Lower lobe of right lung (tissue), 2 donors: ENCODE measurements at regions not wholly inside any gene's neighbourhood (a gene's known extent, or its start where the extent isn't known, plus 50 kb on each side); places are given as distances from the start of the nearest gene placed in this dataset.
"Not testable (repeated sequence)": the region's sequence is repeated elsewhere in the genome, so short reads cannot be mapped to it uniquely, and the experiment has no call there.

ENCODE experiments used
- ATAC-seq, 2 donors: fragments of 200-7000 bp; cut with Tn5 transposase; one replicate each; pipeline ENCODE4 v1.9.1; 2020 to 2022; ENCODE audit warnings: mild to moderate bottlenecking in 2 of 2, moderate library complexity in 2 of 2
- DNase-seq: peaks from one replicate; pipeline ENCODE4 v3.0.0-alpha.2; 2020
- H3K27ac ChIP-seq: fragments of 200-600 bp; one replicate; pipeline ENCODE4 v1.8.0; 2022
- H3K27me3 ChIP-seq: fragments of 200-600 bp; one replicate; pipeline ENCODE4 v1.8.0; 2022; ENCODE audit warnings: low read depth
- H3K36me3 ChIP-seq: fragments of 200-600 bp; one replicate; pipeline ENCODE4 v1.8.0; 2022; ENCODE audit warnings: mild to moderate bottlenecking
- H3K4me1 ChIP-seq: fragments of 200-600 bp; one replicate; pipeline ENCODE4 v1.8.0; 2022
- H3K4me3 ChIP-seq: fragments of 200-600 bp; one replicate; pipeline ENCODE4 v1.8.0; 2022; ENCODE audit warnings: mild to moderate bottlenecking
- H3K9me3 ChIP-seq: fragments of 200-600 bp; one replicate; pipeline ENCODE4 v1.8.0; 2022
- CTCF ChIP-seq: fragments of 200-600 bp; IDR thresholded peaks from one replicate; pipeline ENCODE4 v1.8.0; 2022; ENCODE audit warnings: antibody characterized with exemption, mild to moderate bottlenecking
- intact Hi-C: fragments of 100-400 bp; cut with DNase I; formaldehyde crosslinking; loops from one replicate; pipeline ENCODE4 v1.11.0; 2022
- donor health status: DM: no; HTN: yes; CAD: no; lungs with severe emphysema.

GRCh38 chrX:2640436-2641150 lies 50.5 kb upstream of the CD99 start:
- ATAC-seq (no peak), DNase-seq (no peak)
- no peak overlapping the region for H3K27ac ChIP-seq
- peaks cover 23% of the 10 kb centered on the region for H3K36me3 ChIP-seq
- no peaks in the 10 kb centered on the region for H3K4me1 ChIP-seq
- no peaks in the 10 kb centered on the region for H3K9me3 ChIP-seq
- no peaks in the 10 kb centered on the region for H3K27me3 ChIP-seq
- intact Hi-C loops: no loop called here
- TF ChIP-seq CTCF: no peak
- no peak overlapping the region for H3K4me3 ChIP-seq

GRCh38 chrX:2638279-2638678 lies 52.8 kb upstream of the CD99 start:
- Histone ChIP-seq H3K27me3 (no peaks in the 10 kb centered on the region), H3K4me1 (no peaks in the 10 kb centered on the region), H3K27ac (no peak overlapping the region), H3K36me3 (peaks cover 23% of the 10 kb centered on the region), H3K4me3 (no peak overlapping the region), H3K9me3 (no peaks in the 10 kb centered on the region)
- no peak for TF ChIP-seq CTCF
- ATAC-seq (no peak), DNase-seq (no peak)
- intact Hi-C loops: no loop called here

- H3K36me3 ChIP-seq: peaks cover 13% of the 10 kb centered on the region
- H3K27me3 ChIP-seq: no peaks in the 10 kb centered on the region
- H3K4me3 ChIP-seq: no peak overlapping the region
- ATAC-seq: no peak
- no peak for TF ChIP-seq CTCF
- H3K4me1 ChIP-seq: no peaks in the 10 kb centered on the region
- H3K9me3 ChIP-seq: peaks cover 4% of the 10 kb centered on the region
- intact Hi-C loops: no loop called here
- H3K27ac ChIP-seq: no peak overlapping the region
- DNase-seq: no peak
Observed at GRCh38 chrX:2635342-2635741, 55.8 kb upstream of the CD99 start.

- Histone ChIP-seq H3K36me3 (peaks cover 6% of the 10 kb centered on the region), H3K27me3 (no peaks in the 10 kb centered on the region), H3K27ac (no peak overlapping the region), H3K9me3 (peaks cover 13% of the 10 kb centered on the region), H3K4me1 (no peaks in the 10 kb centered on the region), H3K4me3 (no peak overlapping the region)
- TF ChIP-seq CTCF: no peak
- no peak for ATAC-seq
- DNase-seq: no peak
- intact Hi-C loops: no loop called here
Observed at GRCh38 chrX:2632533-2633504, 58.3 kb upstream of the CD99 start.

GRCh38 chrX:2631743-2632532 lies 59.2 kb upstream of the CD99 start:
- DNase-seq: no peak
- Histone ChIP-seq H3K4me1 (no peaks in the 10 kb centered on the region), H3K36me3 (peaks cover 9% of the 10 kb centered on the region), H3K27me3 (no peaks in the 10 kb centered on the region), H3K9me3 (peaks cover 13% of the 10 kb centered on the region), H3K4me3 (no peak overlapping the region), H3K27ac (no peak overlapping the region)
- ATAC-seq: no peak
- TF ChIP-seq CTCF: no peak
- intact Hi-C loops: no loop called here

- intact Hi-C loops, H3K27ac ChIP-seq, H3K4me1 ChIP-seq, H3K27me3 ChIP-seq, H3K4me3 ChIP-seq, ATAC-seq, DNase-seq: not testable (repeated sequence)
- peaks cover 13% of the 10 kb centered on the region for H3K9me3 ChIP-seq
- peaks cover 15% of the 10 kb centered on the region for H3K36me3 ChIP-seq
Observed at GRCh38 chrX:2630935-2631742, 60.0 kb upstream of the CD99 start.
